Peyer's patch (tissue), 4 donors: ENCODE measurements at regions not wholly inside any gene's neighbourhood (a gene's known extent, or its start where the extent isn't known, plus 50 kb on each side); places are given as distances from the start of the nearest gene placed in this dataset.

Source experiments
- DNase-seq, 3 donors: peaks; one replicate each; pipeline ENCODE4 v3.0.0-alpha.2; 2017 to 2019
- H3K27ac ChIP-seq, 4 donors: fragments of 200-600 bp; sonication (generic); one replicate each; pipeline ENCODE4 v1.5.1; 2016 to 2019
- H3K27me3 ChIP-seq, 2 donors: fragments of 200-600 bp; sonication (generic); one replicate each; pipeline ENCODE4 v1.5.1; 2019
- H3K36me3 ChIP-seq, 3 donors: fragments of 200-600 bp; sonication (generic); one replicate each; pipeline ENCODE4 v1.5.1; 2016 to 2019
- H3K4me1 ChIP-seq, 4 donors: fragments of 200-600 bp; sonication (generic); one replicate each; pipeline ENCODE4 v1.5.1; 2016 to 2019
- H3K4me3 ChIP-seq, 4 donors: fragments of 200-600 bp; sonication (generic); 1 replicate in 3 of 4; 2 replicates in 1 of 4; pipeline ENCODE4 v1.5.1; 2016 to 2019; ENCODE audit warnings: mild to moderate bottlenecking in 1 of 4
- H3K9me3 ChIP-seq, 4 donors: fragments of 200-600 bp; sonication (generic); one replicate each; pipeline ENCODE4 v1.5.1; 2016 to 2019; ENCODE audit warnings: mild to moderate bottlenecking in 1 of 4
- CTCF ChIP-seq, 6 experiments: fragments of 450-650 bp in 4 of 6; fragments of 200-600 bp in 2 of 6; sonication (generic) in 1 of 6; IDR thresholded peaks; one replicate each; pipeline ENCODE4 v1.5.1; 2017 to 2019; ENCODE audit warnings: antibody characterized with exemption in 6 of 6, mild to moderate bottlenecking in 3 of 6, moderate library complexity in 1 of 6
- POLR2A ChIP-seq, 2 donors: fragments of 450-650 bp; IDR thresholded peaks; one replicate each; pipeline ENCODE4 v1.5.1; 2017; ENCODE audit warnings: antibody characterized with exemption in 2 of 2, mild to moderate bottlenecking in 2 of 2, moderate library complexity in 2 of 2

- no peak for DNase-seq
- no peak overlapping the region for H3K27ac ChIP-seq
- H3K36me3 ChIP-seq, result no peaks in the 10 kb centered on the region
- TF ChIP-seq CTCF (IDR thresholded peaks at IDR 0.05) (no peak), POLR2A (IDR thresholded peaks at IDR 0.05) (no peak)
- H3K9me3 ChIP-seq, result no peaks in the 10 kb centered on the region
- H3K4me1 ChIP-seq, result no peaks in the 10 kb centered on the region
- no peak overlapping the region for H3K4me3 ChIP-seq
- no peaks in the 10 kb centered on the region for H3K27me3 ChIP-seq
Observed at GRCh38 chr15:26087395-26087794, 224.3 kb upstream of the ATP10A start.

GRCh38 chr15:26084771-26085170 lies 221.6 kb upstream of the ATP10A start:
- no peaks in the 10 kb centered on the region for H3K36me3 ChIP-seq
- TF ChIP-seq POLR2A (IDR thresholded peaks at IDR 0.05) (no peak), CTCF (IDR thresholded peaks at IDR 0.05) (no peak)
- H3K4me1 ChIP-seq, result no peaks in the 10 kb centered on the region
- H3K4me3 ChIP-seq, result no peak overlapping the region
- no peaks in the 10 kb centered on the region for H3K9me3 ChIP-seq
- no peak overlapping the region for H3K27ac ChIP-seq
- H3K27me3 ChIP-seq, result no peaks in the 10 kb centered on the region
- no peak for DNase-seq

GRCh38 chr15:26083896-26084295 lies 220.8 kb upstream of the ATP10A start:
- no peak overlapping the region for H3K4me3 ChIP-seq
- H3K4me1 ChIP-seq, result no peaks in the 10 kb centered on the region
- TF ChIP-seq CTCF (IDR thresholded peaks at IDR 0.05), result no peak
- no peak for TF ChIP-seq POLR2A (IDR thresholded peaks at IDR 0.05)
- H3K27ac ChIP-seq, result no peak overlapping the region
- no peaks in the 10 kb centered on the region for H3K27me3 ChIP-seq
- no peaks in the 10 kb centered on the region for H3K36me3 ChIP-seq
- DNase-seq, result no peak
- H3K9me3 ChIP-seq, result no peaks in the 10 kb centered on the region

- Histone ChIP-seq H3K27ac (no peak overlapping the region), H3K9me3 (no peaks in the 10 kb centered on the region), H3K27me3 (no peaks in the 10 kb centered on the region), H3K4me1 (no peaks in the 10 kb centered on the region), H3K4me3 (no peak overlapping the region), H3K36me3 (no peaks in the 10 kb centered on the region)
- no peak for DNase-seq
- no peak for TF ChIP-seq CTCF (IDR thresholded peaks at IDR 0.05)
- TF ChIP-seq POLR2A (IDR thresholded peaks at IDR 0.05), result no peak
Observed at GRCh38 chr15:26083457-26083856, 220.3 kb upstream of the ATP10A start.

- Histone ChIP-seq H3K27ac (peak overlapping the region; percentile 81 to 88 (median 86)), H3K4me1 (no peaks in the 10 kb centered on the region), H3K9me3 (no peaks in the 10 kb centered on the region), H3K27me3 (no peaks in the 10 kb centered on the region), H3K36me3 (no peaks in the 10 kb centered on the region), H3K4me3 (peak overlapping the region; percentile 59 to 82 (median 60))
- TF ChIP-seq POLR2A (IDR thresholded peaks at IDR 0.05) (peak; percentile 46 to 63), CTCF (IDR thresholded peaks at IDR 0.05) (no peak)
- peak; percentile 90 to 97 (median 92) for DNase-seq
Observed at GRCh38 chr15:26082221-26083109, 219.3 kb upstream of the ATP10A start.
